NT2/D1 (cell line): ENCODE measurements at regions not wholly inside any gene's neighbourhood (a gene's known extent, or its start where the extent isn't known, plus 50 kb on each side); places are given as distances from the start of the nearest gene placed in this dataset.

Experiments
- SUZ12 ChIP-seq: IDR thresholded peaks from 2 replicates; pipeline ENCODE4 v1.6.1; 2011; ENCODE audit not compliant: insufficient read length, insufficient read depth; ENCODE audit errors: extremely low read depth
- YY1 ChIP-seq: IDR thresholded peaks from 2 replicates; pipeline ENCODE4 v1.6.1; 2011; ENCODE audit not compliant: insufficient read length, insufficient read depth
- ZNF274 ChIP-seq: IDR thresholded peaks from 2 replicates; pipeline ENCODE4 v1.6.1; 2011; ENCODE audit warnings: mild to moderate bottlenecking, low read depth, low read length

DNA sequence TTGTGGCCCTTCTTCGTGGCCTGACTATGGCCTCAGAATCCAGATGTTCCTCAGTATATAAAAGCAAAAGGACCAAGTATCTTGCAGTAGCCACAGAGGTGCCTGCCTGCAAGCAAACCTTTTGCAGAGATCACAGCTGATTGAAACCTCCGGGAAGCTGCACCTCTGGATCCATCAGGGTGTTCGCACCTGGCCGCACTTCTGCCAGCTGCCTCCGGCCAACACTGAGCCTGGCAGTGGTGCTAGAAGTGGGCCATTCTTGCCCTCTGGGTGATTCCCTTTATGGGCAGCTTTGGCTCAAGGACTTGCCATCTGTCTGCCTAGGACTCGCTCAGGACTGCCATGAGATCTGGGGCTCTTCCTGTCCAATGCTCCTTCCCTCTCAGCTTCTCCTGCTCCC, 214.6 kb upstream of the ECI2 start:
- TF ChIP-seq YY1 (no peak), SUZ12 (no peak), ZNF274 (no peak)
